Erythroblast (primary cell): ENCODE measurements at regions not wholly inside any gene's neighbourhood (a gene's known extent, or its start where the extent isn't known, plus 50 kb on each side); places are given as distances from the start of the nearest gene placed in this dataset.

Source experiments
- GATA1 ChIP-seq: IDR thresholded peaks from 2 replicates; pipeline ENCODE4 v1.6.1; 2011; ENCODE audit warnings: low read depth, mild to moderate bottlenecking, control low read depth, low read length, moderate library complexity
- POLR2A ChIP-seq: IDR thresholded peaks from 2 replicates; pipeline ENCODE4 v1.6.1; 2011; ENCODE audit warnings: mild to moderate bottlenecking, low read length

- TF ChIP-seq POLR2A, result no peak
- no peak for TF ChIP-seq GATA1
These were observed 50.5 kb upstream of the ARHGEF3 start for GRCh38 chr3:56851966-56852884.
